T-cell (primary cell): ENCODE measurements at regions not wholly inside any gene's neighbourhood (a gene's known extent, or its start where the extent isn't known, plus 50 kb on each side); places are given as distances from the start of the nearest gene placed in this dataset.

Experiments
- ATAC-seq, 4 experiments: fragments of 200-7000 bp in 3 of 4; fragments of 150-1000 bp in 1 of 4; cut with Tn5 transposase; replicated peaks in 1 of 4; 1 replicate in 3 of 4; 2 replicates in 1 of 4; pipeline ENCODE4 v1.10.0; 2021; ENCODE audit warnings: moderate library complexity in 3 of 4, mild to moderate bottlenecking in 2 of 4, moderate number of reproducible peaks in 1 of 4
- CTCF ChIA-PET, 2 donors: fragments of 300-600 bp; sonication (Branson Sonifier 250); formaldehyde crosslinking; loops; one replicate each; lab custom pipeline; 2022; ENCODE audit warnings: antibody characterized with exemption in 2 of 2; lab: Charles Lee
- POLR2A ChIA-PET, 2 donors: fragments of 300-600 bp; sonication (Branson Sonifier 250); formaldehyde crosslinking; loops; one replicate each; lab custom pipeline; 2022; ENCODE audit warnings: antibody characterized with exemption in 2 of 2; lab: Charles Lee
- DNase-seq, 35 experiments: peaks; one replicate each; pipeline versions ENCODE4 v3.0.0 to v3.0.0-alpha.2; 2013 to 2023
- H3K27ac ChIP-seq: one replicate; pipeline ENCODE4 v1.5.1; 2013; ENCODE audit warnings: low read length
- H3K27me3 ChIP-seq, 2 experiments: replicated peaks in 1 of 2; 1 replicate in 1 of 2; 2 replicates in 1 of 2; pipeline versions ENCODE4 v1.6.1 to v1.7.0; 2013; ENCODE audit warnings: low read length in 1 of 2, mixed read lengths in 1 of 2; ENCODE audit not compliant: control insufficient read depth in 2 of 2, insufficient read depth in 2 of 2; ENCODE audit errors: extremely low read depth in 1 of 2
- H3K36me3 ChIP-seq, 2 donors: 1 replicate in 1 of 2; 2 replicates in 1 of 2; pipeline versions ENCODE4 v1.6.1 to v1.7.0; 2013; ENCODE audit warnings: low read length in 1 of 2; ENCODE audit not compliant: control insufficient read depth in 2 of 2, insufficient read depth in 1 of 2; ENCODE audit errors: extremely low read depth in 1 of 2
- H3K4me1 ChIP-seq, 2 experiments: 1 replicate in 1 of 2; 2 replicates in 1 of 2; pipeline versions ENCODE4 v1.6.1 to v1.7.0; 2013; ENCODE audit warnings: low read length in 2 of 2, mixed read lengths in 1 of 2; ENCODE audit not compliant: insufficient read depth in 2 of 2, control insufficient read depth in 1 of 2; ENCODE audit errors: extremely low read depth in 1 of 2
- H3K4me3 ChIP-seq, 2 donors: 1 replicate in 1 of 2; 2 replicates in 1 of 2; pipeline versions ENCODE4 v1.5.1 to v1.7.0; 2013; ENCODE audit warnings: mild to moderate bottlenecking in 2 of 2, low read length in 1 of 2, moderate library complexity in 1 of 2; ENCODE audit not compliant: control insufficient read depth in 1 of 2; ENCODE audit errors: extremely low read depth in 1 of 2
- H3K9me3 ChIP-seq: 2 replicates; pipeline ENCODE4 v1.7.0; 2013
- H3K27ac Mint-ChIP-seq, 2 donors: one replicate each; pipeline ENCODE4 v1.8.0; 2020 to 2021; ENCODE audit warnings: mild to moderate bottlenecking in 2 of 2, mixed read lengths in 2 of 2
- H3K27me3 Mint-ChIP-seq, 2 donors: one replicate each; pipeline ENCODE4 v1.8.0; 2021 to 2022; ENCODE audit warnings: mixed read lengths in 2 of 2
- H3K36me3 Mint-ChIP-seq: one replicate; pipeline ENCODE4 v1.8.0; 2021; ENCODE audit warnings: mixed read lengths
- H3K4me1 Mint-ChIP-seq, 3 donors: one replicate each; pipeline ENCODE4 v1.8.0; 2020 to 2022; ENCODE audit warnings: mixed read lengths in 3 of 3, mild to moderate bottlenecking in 1 of 3
- H3K4me3 Mint-ChIP-seq, 3 donors: one replicate each; pipeline ENCODE4 v1.8.0; 2020 to 2022; ENCODE audit warnings: mild to moderate bottlenecking in 3 of 3, mixed read lengths in 3 of 3, moderate library complexity in 3 of 3
- H3K9me3 Mint-ChIP-seq, 3 donors: one replicate each; pipeline ENCODE4 v1.8.0; 2020 to 2022; ENCODE audit warnings: mixed read lengths in 3 of 3
- WGBS: methylation state at CpG from one replicate; pipeline ENCODE4 v1.1.5; 2013; ENCODE audit warnings: missing lambda C conversion rate; ENCODE audit not compliant: insufficient coverage; 5-methylcytosine and 5-hydroxymethylcytosine counted together

- ATAC-seq (no peak), DNase-seq (no peak)
- Mint-ChIP-seq H3K4me3 (no peak overlapping the region), H3K4me1 (peaks cover under 1 to 1% (median under 1%) of the 10 kb centered on the region in 3 donors), H3K27me3 (peaks cover 3 to 22% of the 10 kb centered on the region in 2 donors), H3K36me3 (no peaks in the 10 kb centered on the region), H3K9me3 (no peaks in the 10 kb centered on the region), H3K27ac (no peak overlapping the region)
- H3K4me3 ChIP-seq = no peak overlapping the region
- H3K27ac ChIP-seq = no peak overlapping the region
- CTCF ChIA-PET = no interaction called here
- no peaks in the 10 kb centered on the region for H3K9me3 ChIP-seq
- POLR2A ChIA-PET = no interaction called here
- peaks cover 0 to 4% of the 10 kb centered on the region in 2 experiments for H3K4me1 ChIP-seq
- peaks cover 0 to 2% of the 10 kb centered on the region in 2 experiments for H3K27me3 ChIP-seq
- H3K36me3 ChIP-seq = no peaks in the 10 kb centered on the region
- 33% methylated on average over 1 of the region's 8 CpGs for WGBS
Observed at GRCh38 chr15:95279277-95280019, 1048.1 kb downstream of the MCTP2 start.

DNA sequence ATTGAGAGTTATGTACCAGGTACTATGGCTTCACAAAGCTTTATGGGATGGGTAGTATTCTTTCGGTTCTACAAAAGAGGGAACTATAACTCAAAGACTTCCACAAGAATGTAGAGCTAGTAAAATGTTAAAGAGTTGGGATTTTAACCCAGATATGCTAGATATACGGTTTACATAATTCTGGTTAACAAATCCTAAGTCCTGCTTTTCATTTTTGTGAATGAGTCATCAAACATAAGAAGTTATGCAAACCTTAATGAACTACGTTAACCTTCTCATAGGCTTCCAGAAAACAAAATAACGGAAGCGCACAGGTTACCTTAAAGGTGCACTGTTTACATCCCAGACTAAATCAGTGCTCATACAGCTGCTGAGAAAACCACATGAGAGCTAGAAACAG, 1049.3 kb downstream of the MCTP2 start:
- ChIA-PET POLR2A (no interaction called here), CTCF (no interaction called here)
- H3K9me3 ChIP-seq = no peaks in the 10 kb centered on the region
- peaks cover 12 to 13% (median 12%) of the 10 kb centered on the region in 3 donors for H3K4me1 Mint-ChIP-seq
- peaks cover 0 to 4% of the 10 kb centered on the region in 2 experiments for H3K4me1 ChIP-seq
- no peak overlapping the region for H3K4me3 ChIP-seq
- no peak overlapping the region for H3K27ac ChIP-seq
- H3K36me3 ChIP-seq = no peaks in the 10 kb centered on the region
- no peaks in the 10 kb centered on the region for H3K9me3 Mint-ChIP-seq
- no peak for ATAC-seq
- peaks cover 0 to 17% of the 10 kb centered on the region in 2 donors for H3K27me3 Mint-ChIP-seq
- no peak for DNase-seq
- H3K36me3 Mint-ChIP-seq = no peaks in the 10 kb centered on the region
- H3K4me3 Mint-ChIP-seq = no peak overlapping the region
- H3K27me3 ChIP-seq = peaks cover 0 to 2% of the 10 kb centered on the region in 2 experiments
- no CpG with 5 or more reads among the region's 5 CpGs for WGBS
- no peak overlapping the region for H3K27ac Mint-ChIP-seq

GRCh38 chr15:95281470-95281869, 1049.0 kb upstream of the NR2F2 start:
- Histone ChIP-seq H3K9me3 (no peaks in the 10 kb centered on the region), H3K36me3 (no peaks in the 10 kb centered on the region), H3K4me3 (no peak overlapping the region), H3K27ac (no peak overlapping the region), H3K4me1 (peaks cover 0 to 4% of the 10 kb centered on the region in 2 experiments), H3K27me3 (no peaks in the 10 kb centered on the region)
- no peak for DNase-seq
- no CpG with 5 or more reads among the region's 2 CpGs for WGBS
- no peaks in the 10 kb centered on the region for H3K9me3 Mint-ChIP-seq
- H3K27ac Mint-ChIP-seq = no peak overlapping the region
- POLR2A ChIA-PET = no interaction called here
- ATAC-seq = no peak
- no peaks in the 10 kb centered on the region for H3K36me3 Mint-ChIP-seq
- H3K27me3 Mint-ChIP-seq = peaks cover 0 to 17% of the 10 kb centered on the region in 2 donors
- H3K4me1 Mint-ChIP-seq = peaks cover 12 to 15% (median 14%) of the 10 kb centered on the region in 3 donors
- H3K4me3 Mint-ChIP-seq = no peak overlapping the region
- CTCF ChIA-PET = no interaction called here

DNA sequence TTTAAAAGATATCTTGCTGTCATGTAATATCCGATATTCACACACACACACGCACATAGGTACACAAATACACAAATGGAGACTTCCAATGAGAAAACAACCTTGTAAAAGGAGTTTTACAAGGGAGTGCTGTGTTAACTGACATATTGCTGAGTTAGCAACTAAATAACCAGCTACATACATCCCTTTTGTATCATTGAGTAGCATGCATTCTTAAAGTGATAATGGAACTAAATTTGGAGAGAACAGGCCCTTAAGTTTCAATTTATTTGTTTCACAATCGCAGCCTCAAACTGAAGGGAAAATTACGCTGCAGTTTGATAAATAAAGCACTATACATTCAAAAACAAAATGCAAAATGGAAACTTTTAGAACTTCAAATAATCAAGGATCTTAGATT, 1046.0 kb upstream of the NR2F2 start:
- Mint-ChIP-seq H3K9me3 (no peaks in the 10 kb centered on the region), H3K36me3 (no peaks in the 10 kb centered on the region), H3K4me1 (peaks cover 12 to 15% (median 14%) of the 10 kb centered on the region in 3 donors), H3K27ac (no peak overlapping the region), H3K4me3 (peak overlapping the region in 1 of 3 donors; percentile 12), H3K27me3 (peaks cover 5 to 28% of the 10 kb centered on the region in 2 donors)
- no peak for ATAC-seq
- ChIA-PET CTCF (no interaction called here), POLR2A (no interaction called here)
- no CpG with 5 or more reads among the region's 4 CpGs for WGBS
- DNase-seq = no peak
- no peak overlapping the region for H3K27ac ChIP-seq
- H3K9me3 ChIP-seq = no peaks in the 10 kb centered on the region
- no peaks in the 10 kb centered on the region for H3K36me3 ChIP-seq
- H3K4me3 ChIP-seq = no peak overlapping the region
- peaks cover 4 to 12% of the 10 kb centered on the region in 2 experiments for H3K27me3 ChIP-seq
- peaks cover 0 to 4% of the 10 kb centered on the region in 2 experiments for H3K4me1 ChIP-seq

DNA sequence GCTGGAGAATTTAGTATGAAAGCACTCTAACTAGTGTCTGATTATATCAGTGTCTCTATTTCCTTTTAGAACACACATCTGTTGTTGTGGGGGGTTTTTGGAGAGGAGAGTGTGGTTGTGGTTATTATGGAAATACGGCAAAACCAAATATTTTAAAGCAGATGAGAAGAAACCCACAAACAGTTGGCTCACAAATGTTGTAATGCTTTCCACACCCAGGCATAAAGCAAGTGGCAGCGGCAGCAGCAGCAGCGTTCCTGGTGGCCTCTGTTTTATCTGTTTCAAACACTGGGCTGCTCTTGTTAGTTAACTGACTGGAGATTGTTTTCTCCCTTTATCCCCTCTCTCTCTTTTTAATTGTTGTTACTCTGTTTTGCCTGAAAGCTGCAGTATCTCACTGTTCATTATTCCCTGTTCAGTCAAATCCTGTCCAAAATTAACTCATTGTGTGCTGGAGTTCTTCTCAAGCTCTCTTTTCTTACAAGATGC, 1045.5 kb upstream of the NR2F2 start:
- Histone ChIP-seq H3K4me1 (peaks cover 0 to 4% of the 10 kb centered on the region in 2 experiments), H3K27me3 (peaks cover 4 to 12% of the 10 kb centered on the region in 2 experiments), H3K9me3 (no peaks in the 10 kb centered on the region), H3K36me3 (no peaks in the 10 kb centered on the region), H3K4me3 (no peak overlapping the region), H3K27ac (no peak overlapping the region)
- ChIA-PET CTCF (interaction anchor here in 1 of 2 donors (0.6 kb wide), 1 partner anchor 1202 kb away, joined by 3 read pairs; no protein-coding TSS in a partner anchor), POLR2A (no interaction called here)
- DNase-seq (peak in 1 of 35 experiments; percentile 8), ATAC-seq (peak in 1 of 4 experiments; percentile 29)
- Mint-ChIP-seq H3K9me3 (no peaks in the 10 kb centered on the region), H3K27me3 (peaks cover 6 to 25% of the 10 kb centered on the region in 2 donors), H3K36me3 (no peaks in the 10 kb centered on the region), H3K4me3 (peak overlapping the region in 1 of 3 donors; percentile 12), H3K27ac (no peak overlapping the region), H3K4me1 (peaks cover 12 to 15% (median 14%) of the 10 kb centered on the region in 3 donors)
- WGBS = no CpG with 5 or more reads among the region's 3 CpGs

DNA sequence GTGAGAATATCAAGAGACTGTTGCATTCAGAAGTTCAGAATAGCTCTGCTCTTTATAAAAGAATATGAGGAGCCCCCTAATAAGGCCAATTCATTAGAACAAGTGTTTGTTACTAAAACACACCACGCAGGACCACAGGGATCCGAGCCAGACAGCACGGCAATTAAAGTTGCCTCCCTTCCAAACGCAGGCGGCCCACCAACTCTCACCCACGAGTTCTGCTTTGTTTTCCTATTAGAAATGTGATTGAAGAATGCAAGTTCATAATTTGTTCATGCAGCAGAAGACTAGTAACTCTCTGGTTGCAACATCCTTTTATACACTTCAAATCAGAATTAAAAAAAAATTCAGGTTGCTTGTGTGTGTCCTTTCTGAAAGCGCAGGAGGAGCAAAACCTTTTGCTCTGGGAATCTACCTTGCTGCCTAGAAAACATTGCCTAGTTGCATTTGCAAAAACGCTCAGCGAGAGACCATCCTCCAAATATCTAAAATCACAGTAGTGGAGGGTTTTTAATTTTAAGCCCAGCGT, 1044.1 kb upstream of the NR2F2 start:
- DNase-seq = no peak
- no peaks in the 10 kb centered on the region for H3K36me3 ChIP-seq
- peaks cover 6 to 15% of the 10 kb centered on the region in 2 experiments for H3K27me3 ChIP-seq
- H3K27me3 Mint-ChIP-seq = peaks cover 8 to 23% of the 10 kb centered on the region in 2 donors
- ChIA-PET CTCF (no interaction called here), POLR2A (interaction anchor here in 1 of 2 donors (0.6 kb wide), 1 partner anchor 438 kb away, joined by 3 read pairs; no protein-coding TSS in a partner anchor)
- H3K27ac ChIP-seq = no peak overlapping the region
- H3K4me3 ChIP-seq = no peak overlapping the region
- H3K4me1 ChIP-seq = peaks cover 0 to 4% of the 10 kb centered on the region in 2 experiments
- H3K4me1 Mint-ChIP-seq = peaks cover 12 to 15% (median 14%) of the 10 kb centered on the region in 3 donors
- no peak overlapping the region for H3K27ac Mint-ChIP-seq
- no peaks in the 10 kb centered on the region for H3K36me3 Mint-ChIP-seq
- no peak overlapping the region for H3K4me3 Mint-ChIP-seq
- H3K9me3 Mint-ChIP-seq = no peaks in the 10 kb centered on the region
- no peaks in the 10 kb centered on the region for H3K9me3 ChIP-seq
- no CpG with 5 or more reads among the region's 10 CpGs for WGBS
- no peak for ATAC-seq
